ENCODE measurements at regions not wholly inside any gene's neighbourhood (a gene's known extent, or its start where the extent isn't known, plus 50 kb on each side); places are given as distances from the start of the nearest gene placed in this dataset.

DNA sequence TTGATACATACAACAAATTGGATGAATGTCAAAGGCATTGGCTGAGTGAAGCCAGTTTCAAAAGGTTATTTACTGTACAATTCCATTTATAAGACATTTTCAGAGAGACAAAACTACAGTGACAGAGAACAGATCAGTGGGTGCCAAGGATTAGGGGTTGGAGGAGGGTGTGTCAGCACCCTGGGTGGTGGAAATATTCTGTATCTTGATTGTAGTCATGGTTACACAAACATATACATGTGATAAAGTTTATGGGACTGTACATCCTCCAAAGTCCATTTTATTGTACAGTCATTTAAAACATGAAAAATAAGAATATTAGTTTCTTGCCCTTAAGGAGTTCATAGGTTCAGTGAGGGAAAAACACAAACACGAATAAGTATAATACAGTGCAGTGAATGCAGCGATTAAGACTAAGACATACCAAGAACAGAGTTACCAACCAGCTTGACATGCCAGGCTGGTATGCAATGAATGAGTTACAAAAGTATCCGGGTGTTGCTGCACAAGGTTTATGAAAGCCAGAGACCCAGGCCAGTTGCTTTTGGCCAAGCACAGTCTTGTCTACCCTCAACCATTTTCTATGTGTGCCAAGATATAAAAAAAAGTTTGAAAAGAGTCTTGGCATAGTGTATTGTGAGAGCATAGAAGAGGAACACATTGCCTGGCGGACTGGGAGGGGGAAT, 123.6 kb downstream of the MSL3 start:
- H3K4me1 ChIP-seq (ENCODE audit: low read depth): no peaks in the 10 kb centered on the region
- no peaks in the 10 kb centered on the region for H3K9me3 ChIP-seq
- no peak overlapping the region for H3K4me3 ChIP-seq
- intact Hi-C loops (cut with DNase I, micrococcal nuclease): no loop called here
- TF ChIP-seq, protein P1, sequence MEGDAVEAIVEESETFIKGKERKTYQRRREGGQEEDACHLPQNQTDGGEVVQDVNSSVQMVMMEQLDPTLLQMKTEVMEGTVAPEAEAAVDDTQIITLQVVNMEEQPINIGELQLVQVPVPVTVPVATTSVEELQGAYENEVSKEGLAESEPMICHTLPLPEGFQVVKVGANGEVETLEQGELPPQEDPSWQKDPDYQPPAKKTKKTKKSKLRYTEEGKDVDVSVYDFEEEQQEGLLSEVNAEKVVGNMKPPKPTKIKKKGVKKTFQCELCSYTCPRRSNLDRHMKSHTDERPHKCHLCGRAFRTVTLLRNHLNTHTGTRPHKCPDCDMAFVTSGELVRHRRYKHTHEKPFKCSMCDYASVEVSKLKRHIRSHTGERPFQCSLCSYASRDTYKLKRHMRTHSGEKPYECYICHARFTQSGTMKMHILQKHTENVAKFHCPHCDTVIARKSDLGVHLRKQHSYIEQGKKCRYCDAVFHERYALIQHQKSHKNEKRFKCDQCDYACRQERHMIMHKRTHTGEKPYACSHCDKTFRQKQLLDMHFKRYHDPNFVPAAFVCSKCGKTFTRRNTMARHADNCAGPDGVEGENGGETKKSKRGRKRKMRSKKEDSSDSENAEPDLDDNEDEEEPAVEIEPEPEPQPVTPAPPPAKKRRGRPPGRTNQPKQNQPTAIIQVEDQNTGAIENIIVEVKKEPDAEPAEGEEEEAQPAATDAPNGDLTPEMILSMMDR (IDR thresholded peaks at IDR 0.05): no peak
- peak; percentile 80 for ATAC-seq
- DNase-seq: no peak
- H3K36me3 ChIP-seq (ENCODE audit: low read depth): no peaks in the 10 kb centered on the region

DNA sequence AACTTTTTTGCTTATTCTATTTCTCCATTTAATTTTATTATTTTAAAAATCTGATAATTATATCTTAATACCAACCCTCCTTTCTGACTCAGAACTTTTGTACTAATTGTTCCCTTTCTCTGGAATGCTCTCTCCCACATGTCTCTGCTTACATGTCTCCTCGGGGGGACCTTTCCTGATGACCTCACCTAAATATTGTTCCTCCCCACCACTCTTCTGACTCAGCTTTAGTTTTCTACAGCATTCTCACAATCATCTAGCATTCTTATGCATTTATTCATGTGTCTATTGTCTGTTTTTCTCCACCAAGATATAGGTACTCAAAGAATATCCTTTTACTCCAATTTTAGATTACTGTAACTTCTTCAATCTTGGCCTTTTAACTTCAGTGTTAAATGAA, 128.7 kb downstream of the MSL3 start:
- DNase-seq: no peak
- no peak for ATAC-seq
- Histone ChIP-seq H3K4me3 (no peak overlapping the region), H3K36me3 (ENCODE audit: low read depth) (no peaks in the 10 kb centered on the region), H3K9me3 (no peaks in the 10 kb centered on the region), H3K4me1 (ENCODE audit: low read depth) (no peaks in the 10 kb centered on the region)
- intact Hi-C loops (cut with DNase I, micrococcal nuclease): no loop called here
- TF ChIP-seq, protein P1 (IDR thresholded peaks at IDR 0.05): no peak

DNA sequence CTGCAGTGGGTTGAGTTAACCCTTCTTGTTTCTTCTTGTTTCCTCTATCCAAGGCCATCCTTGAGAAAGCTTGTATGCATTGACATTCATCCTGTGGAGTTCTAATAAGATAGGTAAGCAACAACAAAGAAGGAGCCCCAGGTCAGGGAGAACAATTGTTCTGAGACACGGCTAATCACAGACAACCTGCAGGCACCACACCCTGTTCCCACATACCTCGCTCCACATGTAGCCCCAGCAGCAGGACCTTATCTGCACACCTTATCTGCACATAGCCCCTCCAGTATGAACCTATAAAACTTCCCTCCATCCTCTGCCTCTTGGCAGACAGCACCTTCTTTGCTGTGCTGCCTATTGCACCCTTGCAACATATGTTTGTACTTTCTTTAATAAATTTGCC, 129.1 kb downstream of the MSL3 start:
- no peak overlapping the region for H3K4me3 ChIP-seq
- intact Hi-C loops (cut with DNase I, micrococcal nuclease): no loop called here
- no peaks in the 10 kb centered on the region for H3K4me1 ChIP-seq (ENCODE audit: low read depth)
- DNase-seq (no peak), ATAC-seq (peak; percentile 34)
- H3K36me3 ChIP-seq (ENCODE audit: low read depth): no peaks in the 10 kb centered on the region
- TF ChIP-seq, protein P1 (IDR thresholded peaks at IDR 0.05): no peak
- no peaks in the 10 kb centered on the region for H3K9me3 ChIP-seq

DNA sequence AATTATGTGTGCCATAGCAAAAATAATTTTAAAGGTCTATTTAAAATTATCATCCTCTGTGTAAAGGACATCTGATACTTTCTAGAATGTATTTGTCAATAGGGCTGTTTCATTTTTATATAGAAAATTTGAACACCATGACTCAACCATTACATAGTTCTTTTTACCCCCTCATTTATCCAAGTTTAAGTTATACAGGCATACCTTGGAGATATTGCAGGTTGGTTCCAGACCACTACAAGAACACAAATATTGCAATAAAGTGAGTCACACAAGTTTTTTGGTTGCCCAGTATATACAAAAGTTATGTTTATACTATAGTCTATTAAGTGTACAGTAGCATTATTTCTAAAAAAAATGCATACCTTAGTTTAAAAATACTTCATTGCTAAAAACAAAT, 130.4 kb downstream of the MSL3 start:
- H3K4me3 ChIP-seq: no peak overlapping the region
- DNase-seq (no peak), ATAC-seq (no peak)
- H3K9me3 ChIP-seq: no peaks in the 10 kb centered on the region
- TF ChIP-seq, protein P1 (IDR thresholded peaks at IDR 0.05): no peak
- intact Hi-C loops (cut with DNase I, micrococcal nuclease): no loop called here
- H3K36me3 ChIP-seq (ENCODE audit: low read depth): no peaks in the 10 kb centered on the region
- no peaks in the 10 kb centered on the region for H3K4me1 ChIP-seq (ENCODE audit: low read depth)

DNA sequence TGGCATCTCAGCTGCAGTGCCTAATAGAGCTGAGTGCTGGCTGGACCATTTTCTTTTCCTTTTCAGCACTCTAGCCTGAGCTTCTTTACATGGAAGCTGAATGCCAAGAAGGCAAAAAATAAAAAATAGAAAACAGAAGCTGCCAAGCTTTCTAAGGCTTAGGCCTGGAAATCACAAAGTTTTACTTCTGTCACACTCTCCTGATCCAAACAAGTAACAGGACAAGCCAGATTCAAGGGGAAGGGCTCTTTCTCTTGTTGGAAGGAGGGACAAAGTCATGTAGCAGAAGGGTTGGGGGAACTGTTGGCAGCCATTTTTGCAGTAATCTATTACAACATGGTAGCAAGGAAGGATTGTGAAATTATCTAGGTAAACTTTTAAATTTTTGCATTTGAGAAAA, 131.8 kb downstream of the MSL3 start:
- TF ChIP-seq, protein P1 (IDR thresholded peaks at IDR 0.05): no peak
- no peaks in the 10 kb centered on the region for H3K9me3 ChIP-seq
- H3K4me3 ChIP-seq: no peak overlapping the region
- no peak for ATAC-seq
- intact Hi-C loops (cut with DNase I, micrococcal nuclease): no loop called here
- H3K4me1 ChIP-seq (ENCODE audit: low read depth): no peaks in the 10 kb centered on the region
- no peaks in the 10 kb centered on the region for H3K36me3 ChIP-seq (ENCODE audit: low read depth)
- DNase-seq: no peak
